ENCODE measurements at regions not wholly inside any gene's neighbourhood (a gene's known extent, or its start where the extent isn't known, plus 50 kb on each side); places are given as distances from the start of the nearest gene placed in this dataset.
A peak's percentile ranks its signal among the peaks of the same experiment; 100 is the strongest.

DNA sequence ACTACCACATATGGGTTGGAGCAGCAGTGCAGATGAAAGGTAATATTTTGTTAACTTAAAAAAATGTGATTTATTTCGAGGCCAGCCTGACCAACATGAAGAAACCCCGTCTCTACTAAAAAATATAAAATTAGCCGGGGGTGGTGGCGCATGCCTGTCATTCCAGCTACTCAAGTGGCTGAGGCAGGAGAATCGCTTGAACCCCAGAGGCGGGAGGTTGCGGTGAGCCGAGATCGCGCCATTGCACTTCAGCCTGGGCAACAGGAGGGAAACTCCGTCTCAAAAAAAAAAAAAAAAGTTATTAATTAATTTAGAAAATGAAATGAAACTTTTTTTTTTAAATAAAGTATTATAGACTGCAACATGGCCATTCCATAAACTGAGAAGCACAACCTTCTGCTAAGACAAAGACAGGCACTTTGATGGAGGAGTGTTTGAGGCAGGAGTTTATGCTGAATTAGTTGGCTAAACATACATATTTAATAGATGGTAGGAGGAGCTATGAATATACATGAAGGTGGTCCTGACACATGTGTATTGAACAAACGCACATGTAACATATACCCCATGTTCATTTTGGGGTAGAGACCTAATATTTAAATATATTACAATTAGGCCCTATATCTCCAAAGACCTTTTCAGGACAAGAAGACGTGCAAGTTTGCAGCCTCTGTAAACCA lies 1485.3 kb upstream of the MIR17HG start:
- DNase-seq, result no peak

DNA sequence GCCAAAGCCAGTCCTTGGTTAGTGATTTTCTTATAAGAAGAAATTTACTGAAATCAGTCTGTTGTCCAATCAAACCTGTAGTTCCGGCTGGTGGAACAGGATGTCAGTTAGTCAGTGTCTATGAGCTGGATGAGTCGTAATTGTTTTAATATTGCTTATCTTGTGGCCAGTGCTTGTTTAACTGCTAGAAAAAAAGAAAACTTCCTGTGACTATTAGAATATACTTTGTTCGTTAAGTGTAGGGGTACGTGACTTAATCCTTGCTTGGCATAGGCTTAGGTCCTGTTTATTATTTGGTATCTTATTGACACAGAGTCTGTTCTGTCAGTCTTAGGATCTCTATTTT lies 1484.8 kb upstream of the MIR17HG start:
- DNase-seq, result no peak

DNA sequence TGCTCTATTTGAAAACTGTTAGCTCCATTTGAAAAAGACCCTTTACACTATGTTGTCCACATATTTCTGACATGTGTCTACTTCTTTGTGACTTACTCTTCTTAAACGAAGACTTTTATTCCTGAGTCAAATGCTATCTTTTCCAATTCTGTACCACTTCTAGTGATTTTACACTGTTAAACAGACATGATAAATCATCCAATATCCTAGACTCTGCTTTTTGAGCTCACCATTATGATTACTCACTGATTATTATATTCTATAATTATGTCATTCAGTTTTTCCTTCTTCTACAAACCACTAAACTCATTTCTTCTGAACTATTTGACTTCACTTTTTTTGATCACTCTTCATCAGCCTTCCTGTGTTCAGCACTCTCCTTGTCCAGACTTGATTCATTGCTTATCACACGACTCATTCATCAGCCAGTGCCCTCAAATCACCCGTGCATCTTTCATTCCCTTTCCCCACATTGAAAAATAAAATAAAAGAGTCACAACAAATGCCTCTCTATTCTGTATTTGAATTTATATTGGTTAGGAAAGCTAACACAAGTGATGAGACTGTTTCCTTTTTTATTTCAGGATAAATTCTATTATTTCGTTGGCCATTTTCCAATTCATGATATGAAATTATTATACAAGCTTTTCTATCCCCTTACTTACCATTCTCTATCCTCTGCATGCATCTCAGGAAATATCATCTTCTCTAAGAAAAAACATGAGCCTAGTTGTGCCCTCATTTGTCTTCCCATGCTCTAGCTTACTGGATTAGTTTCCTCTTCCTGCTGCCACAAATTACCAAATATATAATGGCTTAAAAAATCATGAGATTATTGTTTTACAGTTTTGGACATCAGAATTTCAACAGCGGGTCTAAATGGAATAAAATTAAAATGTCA lies 1482.1 kb upstream of the MIR17HG start:
- no peak for DNase-seq

DNA sequence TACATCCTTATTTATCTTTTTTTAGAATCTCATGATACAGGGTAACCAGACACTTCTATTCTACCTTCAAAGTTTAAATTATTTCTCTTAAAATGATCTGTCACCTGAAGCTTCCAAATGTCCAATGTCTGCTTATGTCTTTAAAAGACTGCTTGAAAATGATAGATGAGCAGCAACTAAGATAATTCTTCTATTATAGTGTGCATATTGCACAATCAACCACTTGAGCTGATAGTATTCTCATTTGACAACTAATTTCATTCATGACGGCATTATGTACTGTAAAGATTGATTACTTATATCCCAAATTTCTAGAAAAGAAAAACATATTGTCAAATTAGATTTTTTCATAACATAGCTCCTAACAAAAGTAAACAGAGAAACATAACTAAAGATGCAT lies 1478.2 kb upstream of the MIR17HG start:
- no peak for DNase-seq

DNA sequence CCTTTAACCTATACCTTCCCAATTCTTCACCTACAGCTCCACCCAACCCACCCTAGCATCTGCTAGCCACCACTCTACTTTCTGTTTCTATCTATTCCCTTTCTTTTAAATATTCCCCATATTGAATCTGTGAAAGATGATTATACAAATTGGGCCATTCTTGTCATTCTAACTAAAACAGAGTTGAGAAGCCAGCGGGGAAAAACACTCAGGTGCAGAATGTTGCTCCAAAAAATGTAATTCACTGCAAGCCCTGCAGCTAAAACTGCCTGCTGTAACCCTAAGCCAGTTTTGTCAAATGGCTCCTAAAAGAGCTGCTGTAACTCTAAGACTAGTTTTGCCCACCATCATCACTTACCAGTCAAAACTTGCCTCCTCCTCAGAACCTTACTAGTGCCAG lies 1468.6 kb upstream of the MIR17HG start:
- no peak for DNase-seq

DNA sequence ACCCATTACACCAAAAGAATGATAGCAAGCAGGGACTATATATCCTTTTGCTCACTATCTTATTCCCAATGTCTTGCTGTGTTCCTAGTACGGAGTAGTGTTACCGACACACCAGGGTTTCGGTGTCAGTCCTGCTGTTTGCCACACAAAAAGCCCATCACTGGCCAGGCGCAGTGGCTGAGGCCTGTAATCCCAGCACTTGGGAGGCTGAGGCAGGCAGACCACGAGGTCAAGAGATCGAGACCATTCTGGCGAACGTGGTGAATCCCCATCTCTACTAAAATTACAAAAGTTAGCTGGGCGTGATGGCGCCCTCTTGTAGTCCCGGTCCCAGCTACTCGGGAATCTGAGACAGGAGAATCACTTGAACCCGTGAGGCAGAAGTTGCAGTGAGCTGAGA lies 1467.3 kb upstream of the MIR17HG start:
- no peak for DNase-seq

DNA sequence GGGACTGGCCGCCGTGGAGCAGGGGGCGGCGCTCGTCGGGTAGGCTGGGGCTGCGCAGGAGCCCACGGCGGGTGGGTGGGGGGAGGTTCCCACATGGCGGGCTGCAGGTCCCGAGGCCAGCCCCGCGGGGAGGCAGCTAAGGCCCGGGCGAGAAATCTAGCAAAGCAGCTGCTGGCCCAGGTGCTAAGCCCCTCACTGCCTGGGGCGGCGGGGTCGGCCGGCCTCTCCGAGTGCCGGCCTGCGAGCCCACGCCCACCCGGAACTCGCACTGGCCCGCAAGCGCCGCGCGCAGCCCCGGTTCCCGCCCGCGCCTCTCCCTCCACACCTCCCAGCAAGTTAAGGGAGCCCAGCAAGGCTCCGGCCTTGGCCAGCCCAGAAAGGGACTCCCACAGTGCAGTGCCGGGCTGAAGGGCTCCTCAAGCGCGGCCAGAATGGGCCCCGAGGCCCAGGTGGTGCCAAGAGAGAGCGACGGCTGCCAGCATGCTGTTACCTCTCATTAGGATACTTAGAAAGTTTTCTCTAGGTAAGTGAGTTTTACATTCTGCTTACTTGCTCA lies 1463.5 kb upstream of the MIR17HG start:
- no peak for DNase-seq

DNA sequence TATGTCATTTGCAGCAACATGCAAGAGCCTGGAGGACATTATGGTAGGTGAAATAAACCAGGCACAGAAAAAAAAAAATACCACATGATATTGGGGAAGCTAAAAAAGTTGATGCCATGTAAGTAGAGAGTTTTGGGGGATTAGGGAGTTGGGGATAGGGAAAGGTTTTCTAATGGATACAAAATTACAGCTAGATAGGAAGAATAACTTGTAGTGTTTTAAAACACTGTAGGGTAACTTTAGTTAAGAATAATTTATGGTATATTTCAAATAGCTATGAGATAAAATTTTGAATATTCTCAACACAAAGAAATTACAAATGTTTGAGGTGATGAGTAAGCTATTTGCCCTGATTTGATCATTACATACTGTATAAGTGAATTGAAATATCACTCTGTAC lies 1456.7 kb upstream of the MIR17HG start:
- DNase-seq, result no peak

DNA sequence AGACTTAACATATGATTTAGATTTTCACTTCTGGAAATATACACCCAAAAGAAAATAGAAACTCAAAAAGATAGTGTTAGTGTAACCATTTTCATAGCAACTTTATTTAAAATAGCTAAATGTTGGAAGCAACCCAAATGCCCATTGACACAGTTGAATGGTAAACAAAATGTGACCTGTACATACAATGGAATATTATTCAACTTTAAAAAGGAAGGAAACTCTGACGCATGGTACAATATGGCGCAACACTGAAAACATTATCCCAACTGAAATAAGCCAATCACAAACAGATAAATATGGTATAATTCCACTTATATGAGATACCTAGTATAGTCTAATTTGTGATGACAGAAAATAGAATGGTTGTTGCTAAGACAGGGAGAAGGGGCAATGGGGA lies 1456.1 kb upstream of the MIR17HG start:
- no peak for DNase-seq

DNA sequence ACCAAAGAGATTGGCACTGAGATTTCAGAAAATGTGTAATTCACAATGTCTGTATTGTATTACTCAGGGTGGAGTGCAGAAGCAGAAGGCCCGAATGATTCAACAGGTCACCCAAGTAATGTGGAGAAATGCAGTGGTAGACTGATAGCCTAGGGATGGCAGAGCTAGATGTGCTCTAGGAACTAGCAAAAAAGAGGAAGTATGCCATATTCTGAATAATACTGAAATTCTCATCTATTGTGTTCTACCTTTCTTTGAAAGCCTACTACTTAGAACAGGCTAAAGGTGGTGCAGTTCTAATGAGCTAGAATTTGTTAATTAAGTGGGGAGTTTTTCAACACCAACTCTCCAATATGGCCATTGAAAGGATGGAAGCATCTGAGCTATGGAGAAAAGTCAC lies 1449.8 kb upstream of the MIR17HG start:
- no peak for DNase-seq

DNA sequence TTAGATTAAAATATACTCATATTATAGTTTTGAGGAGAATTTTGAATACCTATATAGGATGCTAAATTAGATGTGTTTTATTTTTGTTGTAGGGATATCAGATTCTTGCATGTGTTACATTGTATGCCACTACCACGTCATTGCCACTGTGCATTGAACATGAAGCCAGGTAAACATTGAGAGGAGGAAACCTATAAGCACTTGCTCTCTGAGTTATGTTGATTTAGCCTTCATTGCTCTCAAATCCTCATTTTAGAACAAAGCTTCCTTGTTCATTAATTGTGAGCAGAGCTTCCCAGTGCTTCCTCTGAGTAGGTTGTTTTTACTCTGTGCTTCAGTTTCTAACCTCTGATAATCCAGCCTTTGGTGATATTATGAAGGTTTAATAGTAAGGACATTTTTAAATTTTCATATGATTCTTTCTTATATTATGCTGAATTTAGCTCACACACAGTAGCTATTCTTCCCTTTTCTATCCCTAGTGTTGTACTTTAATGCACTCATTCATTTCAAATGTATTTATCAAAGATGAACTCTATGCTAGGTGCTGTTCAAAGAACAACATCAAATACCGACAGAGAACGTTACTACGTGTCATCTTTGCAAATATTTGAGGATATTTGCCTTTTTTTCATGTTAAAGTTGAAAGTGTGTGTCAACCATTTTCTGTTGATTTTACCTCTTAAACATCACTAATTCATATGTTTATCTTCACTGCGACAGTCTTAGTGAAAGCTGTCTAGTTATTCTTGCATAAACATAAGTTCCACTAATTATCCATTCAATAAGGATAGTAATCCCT lies 1448.0 kb upstream of the MIR17HG start:
- no peak for DNase-seq

DNA sequence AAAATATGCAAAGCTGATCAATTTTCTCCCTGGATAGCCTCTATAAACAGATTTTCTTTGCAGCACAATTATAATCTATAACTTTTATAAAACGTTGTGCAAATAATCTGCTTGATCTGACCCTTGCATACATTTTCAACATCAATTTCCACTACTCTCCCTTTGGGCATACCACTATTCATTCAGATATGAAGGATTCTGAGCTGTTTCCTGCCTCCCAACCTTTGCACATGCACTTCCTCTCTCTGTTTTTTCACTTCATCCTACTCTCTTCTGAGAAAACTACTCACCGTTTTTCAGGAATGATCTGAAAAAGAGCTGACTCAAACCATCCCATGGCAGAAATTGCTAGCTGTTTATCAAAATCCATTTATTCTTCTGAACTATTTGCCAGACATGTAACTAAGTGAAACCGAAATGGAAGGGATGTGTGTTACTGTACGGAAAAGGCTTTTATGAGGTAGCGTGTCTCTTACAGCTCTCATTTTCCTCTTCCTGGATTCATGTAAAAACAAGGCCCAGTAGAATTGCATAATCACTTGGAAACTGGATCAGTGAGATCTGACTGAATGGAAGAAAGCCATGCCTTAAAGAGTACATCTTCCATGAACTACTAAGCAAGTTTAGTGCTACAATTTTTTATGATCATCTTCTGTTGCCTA lies 1447.3 kb upstream of the MIR17HG start:
- no peak for DNase-seq

DNA sequence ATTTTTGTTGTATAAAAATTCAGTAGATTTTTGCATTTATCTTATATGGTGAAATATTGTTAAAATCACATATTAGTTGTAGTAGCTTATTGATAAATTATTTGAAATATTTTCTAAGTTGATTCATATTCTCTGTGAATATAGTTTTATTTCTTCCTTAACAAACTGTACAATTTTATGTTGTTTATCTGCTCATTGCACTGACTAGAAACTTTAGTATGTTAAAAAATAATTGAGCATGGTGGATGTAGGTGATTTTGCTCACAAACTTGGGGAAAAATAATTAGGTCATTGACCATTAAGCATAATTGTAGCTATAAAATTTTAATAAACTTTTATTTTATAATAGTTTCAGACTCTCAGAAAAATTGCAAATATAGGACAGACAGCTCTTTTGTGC lies 1445.3 kb upstream of the MIR17HG start:
- DNase-seq, result no peak

DNA sequence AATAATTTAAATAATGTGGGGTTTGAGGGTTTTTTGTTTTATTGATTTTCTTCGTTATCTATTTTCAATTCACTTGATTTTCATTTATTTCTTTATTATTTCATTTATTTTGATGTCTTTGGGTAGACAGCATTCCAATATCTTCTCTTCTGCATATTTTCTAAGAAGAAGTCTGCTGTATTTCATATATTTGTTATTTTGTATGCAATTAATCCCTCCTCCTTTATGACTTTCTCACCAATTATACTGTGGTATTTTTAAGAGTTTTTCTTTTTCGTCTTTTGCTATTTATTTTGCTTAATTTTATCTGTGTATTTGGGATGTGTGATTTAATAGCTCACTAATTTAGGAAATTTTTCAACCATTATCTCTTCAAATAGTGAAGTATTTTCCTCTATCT lies 1444.4 kb upstream of the MIR17HG start:
- DNase-seq, result no peak

DNA sequence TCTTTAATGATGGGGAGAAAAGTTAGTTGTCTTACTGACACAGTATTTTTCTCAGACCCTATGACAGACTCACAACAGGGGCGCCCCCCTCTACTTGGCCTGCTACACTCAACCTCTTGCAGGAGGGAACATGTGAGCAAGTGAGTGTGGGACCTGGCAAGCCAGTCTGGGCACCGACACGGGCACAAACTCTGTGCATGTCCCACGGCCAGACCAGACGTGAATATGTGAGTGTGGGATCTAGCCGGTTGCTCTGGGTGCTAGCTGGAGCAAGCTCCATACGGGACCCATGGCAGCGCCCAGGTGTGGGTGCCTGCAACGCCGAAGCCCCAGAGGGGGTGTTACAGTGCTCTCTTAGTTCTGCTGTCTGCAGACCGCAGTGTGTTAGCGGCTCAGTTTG lies 1437.3 kb upstream of the MIR17HG start:
- DNase-seq, result no peak

DNA sequence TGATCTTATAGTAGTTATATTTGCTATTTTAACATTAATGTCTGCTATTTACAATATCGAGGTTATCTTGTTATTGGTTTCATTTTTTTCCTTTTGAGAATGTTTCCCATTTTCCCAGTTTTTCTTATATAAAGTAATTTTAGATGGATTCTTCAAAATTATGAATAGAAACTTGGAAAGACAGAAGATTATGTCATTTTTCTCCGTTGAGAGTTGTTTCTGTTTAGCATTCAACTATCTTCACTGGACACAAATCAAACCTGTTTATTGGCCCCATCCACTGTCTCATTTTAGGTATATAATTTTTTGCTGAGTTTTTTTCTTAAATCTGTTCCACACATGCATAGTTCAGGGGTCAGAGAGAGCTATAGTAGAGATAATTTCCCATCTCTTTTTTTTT lies 1430.9 kb upstream of the MIR17HG start:
- DNase-seq, result no peak

DNA sequence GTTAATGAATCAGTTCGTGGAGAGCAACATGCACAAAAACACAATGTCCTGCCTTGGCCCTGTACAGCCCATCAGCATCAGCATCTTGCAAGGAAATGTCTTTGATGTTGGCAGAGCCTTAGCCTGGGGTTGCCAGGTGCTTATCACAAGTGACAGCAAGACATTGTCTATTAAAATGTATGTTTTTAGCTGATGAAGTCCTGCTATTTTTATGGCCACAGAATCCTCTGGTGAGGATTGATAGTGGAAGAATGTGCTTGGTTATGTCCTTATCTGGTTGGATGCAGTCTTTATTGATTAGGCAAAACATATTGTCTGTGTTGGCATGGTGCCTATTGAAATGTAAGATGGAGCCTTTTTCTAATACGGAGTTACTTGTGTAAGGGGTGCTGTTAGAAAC lies 1427.0 kb upstream of the MIR17HG start:
- no peak for DNase-seq

DNA sequence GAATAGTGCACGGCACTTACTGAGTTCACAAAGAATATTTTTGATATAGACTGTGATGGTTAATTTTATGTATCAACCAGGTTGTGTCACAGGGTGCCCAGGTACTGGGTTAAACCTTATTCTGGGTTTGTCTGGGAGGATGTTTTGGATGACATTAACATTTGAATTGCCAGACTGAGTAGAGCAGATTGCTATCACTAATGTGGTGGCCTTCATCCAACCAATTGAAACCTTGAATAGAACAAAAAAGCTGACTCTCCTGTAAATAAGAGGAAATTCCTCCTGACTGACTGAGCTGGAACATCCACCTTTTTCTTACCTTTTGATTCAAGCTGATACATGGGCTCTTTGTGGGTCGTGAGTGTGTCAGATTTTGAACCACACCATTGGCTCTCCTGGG lies 1424.4 kb upstream of the MIR17HG start:
- no peak for DNase-seq

DNA sequence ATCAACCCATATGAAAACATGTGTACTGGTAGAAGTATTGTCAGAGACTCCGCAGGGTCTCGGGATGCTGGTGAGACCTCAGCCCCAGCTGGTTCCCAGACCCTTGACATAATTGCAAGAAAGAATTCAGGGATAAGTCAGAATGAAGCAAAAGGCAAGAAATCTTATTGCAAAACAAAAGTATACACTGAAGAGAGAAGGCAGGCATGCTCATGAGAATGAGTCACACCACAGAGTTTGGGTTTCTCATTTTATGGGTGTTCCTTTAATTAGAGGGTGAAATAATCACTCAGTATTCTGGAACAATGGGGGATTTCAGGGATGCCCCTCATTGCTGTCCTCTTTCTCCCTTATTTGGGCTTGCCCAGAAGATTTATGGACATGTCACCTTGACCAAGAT lies 1423.8 kb upstream of the MIR17HG start:
- DNase-seq, result peak; percentile 30 to 56

DNA sequence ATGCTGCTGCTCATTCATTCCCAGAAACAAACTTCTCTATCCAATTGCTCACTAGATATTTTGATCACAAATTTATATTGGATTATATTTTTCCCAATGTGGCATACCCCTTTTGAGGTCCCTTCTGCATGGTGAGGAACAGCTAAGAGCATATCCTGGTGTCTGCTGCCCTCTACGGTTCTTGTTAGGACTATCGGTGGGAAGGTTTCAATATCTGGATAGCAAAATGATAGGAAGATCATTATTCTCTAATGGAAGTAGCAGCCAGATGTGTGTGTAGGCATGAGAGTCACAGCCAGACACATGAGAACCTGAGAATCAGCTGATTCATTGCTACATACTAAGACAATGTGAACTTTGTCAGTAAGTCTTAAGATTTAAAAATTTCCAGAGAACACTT lies 1422.4 kb upstream of the MIR17HG start:
- peak; percentile 18 to 25 for DNase-seq

DNA sequence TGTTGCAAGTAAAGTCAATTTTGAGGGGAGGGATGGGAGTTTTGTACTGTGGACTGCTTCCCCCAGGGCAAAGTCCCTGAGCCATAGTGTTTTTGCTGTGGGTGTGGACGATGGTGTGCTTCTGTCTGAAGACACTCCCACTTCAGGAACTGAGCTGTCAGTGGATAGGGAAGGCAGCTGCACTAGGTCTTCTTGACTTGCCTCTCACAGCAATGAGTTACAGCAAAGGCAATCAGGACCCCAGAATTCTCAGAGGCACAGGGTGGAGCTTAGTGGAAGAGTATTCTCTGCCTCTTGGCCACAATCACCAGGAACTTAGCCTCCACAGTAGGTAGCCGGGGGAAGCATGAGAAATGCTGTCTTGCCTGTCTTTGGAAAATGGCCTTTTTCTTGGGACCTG lies 1416.6 kb upstream of the MIR17HG start:
- no peak for DNase-seq

DNA sequence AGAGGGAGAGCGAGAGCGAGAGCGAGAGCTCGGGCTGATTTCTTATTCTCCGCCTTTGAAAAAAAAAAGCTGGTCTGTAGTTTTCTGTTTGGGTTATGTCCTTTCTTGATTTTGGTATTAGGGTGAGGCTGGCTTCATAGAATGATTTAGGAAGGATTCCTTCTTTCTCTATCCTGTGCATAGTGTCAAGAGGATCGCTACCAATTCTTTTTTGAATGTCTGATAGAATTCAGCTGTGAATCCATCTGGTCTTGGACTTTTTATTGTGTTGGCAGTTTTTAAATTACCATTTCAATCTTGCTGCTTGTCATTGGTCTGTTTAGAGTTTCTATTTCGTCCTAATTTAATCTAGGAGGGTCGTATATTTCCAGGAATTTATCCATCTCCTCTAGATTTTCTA lies 1414.6 kb upstream of the MIR17HG start:
- DNase-seq, result no peak

DNA sequence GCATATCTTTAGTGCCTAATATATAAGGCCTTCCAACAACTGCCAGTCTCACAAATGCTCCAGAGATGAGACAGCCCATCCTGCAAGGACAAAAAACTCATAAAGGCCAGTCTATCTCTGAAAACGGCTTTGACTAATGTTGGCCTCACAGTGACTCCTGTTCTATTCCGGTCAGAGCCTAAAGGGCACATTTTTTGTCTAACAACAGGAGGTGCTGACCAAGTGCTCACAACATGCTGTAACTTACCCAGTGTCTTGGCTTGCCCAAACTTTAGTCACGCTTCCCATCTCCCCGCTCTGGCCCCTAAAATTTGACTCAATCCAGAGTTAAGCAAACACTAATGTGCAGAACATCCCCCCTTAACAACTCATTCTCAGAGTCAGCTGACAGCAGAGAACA lies 1411.2 kb upstream of the MIR17HG start:
- no peak for DNase-seq
